Fibroblast of skin of right quadriceps (primary cell): ENCODE measurements at regions not wholly inside any gene's neighbourhood (a gene's known extent, or its start where the extent isn't known, plus 50 kb on each side); places are given as distances from the start of the nearest gene placed in this dataset.
A peak's percentile ranks its signal among the peaks of the same experiment; 100 is the strongest.
"Not testable (repeated sequence)": the region's sequence is repeated elsewhere in the genome, so short reads cannot be mapped to it uniquely, and the experiment has no call there.

Experiments
- DNase-seq: peaks from one replicate; pipeline ENCODE4 v3.0.0-alpha.2; 2013

- no peak for DNase-seq
Observed at GRCh38 chr1:67588178-67588855, 96.7 kb upstream of the GADD45A start.

GRCh38 chr1:67589519-67590233 is 95.3 kb upstream of the GADD45A start:
- no peak for DNase-seq

- DNase-seq, result peak; percentile 20
Observed at GRCh38 chr1:67590329-67590728, 94.7 kb upstream of the GADD45A start.

DNA sequence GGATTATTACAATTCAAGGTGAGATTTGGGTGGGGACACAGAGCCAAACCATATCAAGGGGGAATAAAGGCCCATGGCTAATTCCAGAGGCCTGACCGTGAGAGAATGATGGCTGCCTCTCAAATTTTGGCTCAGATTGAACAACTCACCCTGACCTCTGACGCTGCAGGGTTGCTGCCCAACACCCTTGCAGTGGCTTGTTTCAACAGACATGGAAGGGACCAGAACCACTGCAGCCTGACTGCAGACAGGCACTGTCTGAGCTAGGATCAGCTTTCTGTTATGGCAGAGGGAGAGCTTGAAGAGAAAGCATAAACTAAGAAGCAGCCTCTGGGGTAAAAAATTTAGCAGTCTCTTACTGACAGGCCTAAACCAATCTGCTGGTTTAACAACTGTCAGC is 90.2 kb upstream of the GADD45A start:
- no peak for DNase-seq

GRCh38 chr1:67596674-67597073 is 88.3 kb upstream of the GADD45A start:
- DNase-seq, result no peak

DNA sequence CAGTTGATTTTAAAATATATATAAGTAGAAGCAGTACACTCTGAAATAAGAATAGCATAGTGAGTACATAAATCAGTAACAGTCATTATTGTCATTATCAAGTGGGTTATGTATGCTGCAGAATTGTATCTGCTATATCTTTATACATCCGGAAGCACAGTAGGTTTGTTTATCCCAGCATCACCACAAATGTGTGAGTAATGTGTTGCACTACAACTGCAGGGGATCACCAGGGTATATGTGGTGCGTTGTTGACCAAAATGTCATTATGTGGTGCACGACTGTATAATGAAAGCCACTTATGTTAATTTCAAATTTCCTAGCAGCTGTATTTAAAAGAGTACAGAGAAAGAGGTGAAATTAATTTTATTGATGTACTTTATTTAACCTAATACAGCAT is 87.7 kb upstream of the GADD45A start:
- no peak for DNase-seq

- no peak for DNase-seq
Observed at GRCh38 chr1:67599085-67599484, 85.9 kb upstream of the GADD45A start.

DNA sequence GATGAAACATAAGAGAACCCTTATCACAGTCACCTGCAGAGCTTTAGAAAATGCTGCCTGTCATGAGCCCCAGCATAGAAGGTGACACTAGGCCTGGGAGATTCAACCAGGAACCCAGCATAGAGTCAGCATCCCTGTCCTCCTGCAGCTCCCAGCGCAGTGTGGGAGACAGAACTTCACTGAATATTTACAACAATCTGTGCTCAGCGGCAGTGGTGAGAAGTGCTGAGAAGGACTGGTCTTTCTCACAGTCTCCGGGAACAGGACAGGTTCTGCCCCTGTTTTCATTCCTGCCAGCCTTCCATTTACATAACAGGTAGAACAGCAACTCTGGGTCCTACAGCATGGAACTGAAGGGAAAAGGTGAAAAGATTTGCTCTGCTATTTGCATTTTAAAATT is 83.5 kb upstream of the GADD45A start:
- no peak for DNase-seq

- no peak for DNase-seq
Observed at GRCh38 chr1:67601955-67602354, 83.0 kb upstream of the GADD45A start.

- DNase-seq, result no peak
Observed at GRCh38 chr1:67604778-67605177, 80.2 kb upstream of the GADD45A start.

GRCh38 chr1:67605209-67605780 is 79.7 kb upstream of the GADD45A start:
- DNase-seq, result no peak

DNA sequence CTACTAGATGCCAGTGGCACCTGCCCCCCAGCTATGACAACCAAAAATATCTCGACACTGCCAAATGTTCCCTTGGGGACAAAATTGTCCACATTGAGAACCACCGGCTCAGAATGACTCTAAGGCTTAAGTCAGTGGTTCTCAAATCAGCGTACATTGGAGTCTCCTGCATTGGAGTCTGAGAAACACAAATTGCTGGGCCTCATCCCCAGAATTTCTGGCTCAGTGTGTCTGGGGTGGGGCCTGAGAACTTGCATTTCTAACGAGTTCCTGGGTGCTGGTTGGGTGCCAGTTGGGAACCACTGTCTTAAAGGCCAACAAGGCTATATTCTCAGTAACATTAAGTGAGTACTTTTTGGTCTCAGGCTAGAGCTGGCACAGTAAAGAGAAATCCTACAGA is 77.7 kb upstream of the GADD45A start:
- DNase-seq, result no peak

GRCh38 chr1:67607699-67608098 is 77.3 kb upstream of the GADD45A start:
- DNase-seq, result no peak

- DNase-seq, result no peak
Observed at GRCh38 chr1:67608661-67609576, 76.1 kb upstream of the GADD45A start.

GRCh38 chr1:67609577-67610341 is 75.2 kb upstream of the GADD45A start:
- DNase-seq, result no peak

GRCh38 chr1:67610450-67610849 is 74.6 kb upstream of the GADD45A start:
- no peak for DNase-seq

- peak; percentile 51 for DNase-seq
Observed at GRCh38 chr1:67611846-67612245, 73.2 kb upstream of the GADD45A start.

- DNase-seq, result no peak
Observed at GRCh38 chr1:67612788-67613241, 72.2 kb upstream of the GADD45A start.

- DNase-seq, result not testable (repeated sequence)
Observed at GRCh38 chr1:67613479-67613878, 71.5 kb upstream of the GADD45A start.

- no peak for DNase-seq
Observed at GRCh38 chr1:67614511-67614934, 70.5 kb upstream of the GADD45A start.

DNA sequence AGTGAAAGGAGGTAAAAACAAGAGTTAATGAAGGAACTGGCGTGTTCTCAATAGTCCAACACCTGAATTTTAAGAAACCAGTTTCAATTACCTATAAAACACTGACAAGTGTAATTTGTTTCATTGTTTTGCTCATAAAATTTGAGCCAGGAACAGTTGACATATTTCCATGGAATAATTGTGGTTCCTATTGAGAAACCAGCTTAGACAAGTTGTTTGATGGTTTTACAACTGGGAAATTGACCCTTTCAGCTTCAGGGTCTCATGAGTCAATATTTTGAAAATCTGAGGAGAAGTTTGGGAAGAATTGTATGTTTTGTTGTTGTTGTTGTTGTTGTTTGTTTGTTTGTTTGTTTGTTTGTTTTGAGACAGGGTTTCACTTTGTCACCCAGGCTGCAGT is 69.1 kb upstream of the GADD45A start:
- no peak for DNase-seq

DNA sequence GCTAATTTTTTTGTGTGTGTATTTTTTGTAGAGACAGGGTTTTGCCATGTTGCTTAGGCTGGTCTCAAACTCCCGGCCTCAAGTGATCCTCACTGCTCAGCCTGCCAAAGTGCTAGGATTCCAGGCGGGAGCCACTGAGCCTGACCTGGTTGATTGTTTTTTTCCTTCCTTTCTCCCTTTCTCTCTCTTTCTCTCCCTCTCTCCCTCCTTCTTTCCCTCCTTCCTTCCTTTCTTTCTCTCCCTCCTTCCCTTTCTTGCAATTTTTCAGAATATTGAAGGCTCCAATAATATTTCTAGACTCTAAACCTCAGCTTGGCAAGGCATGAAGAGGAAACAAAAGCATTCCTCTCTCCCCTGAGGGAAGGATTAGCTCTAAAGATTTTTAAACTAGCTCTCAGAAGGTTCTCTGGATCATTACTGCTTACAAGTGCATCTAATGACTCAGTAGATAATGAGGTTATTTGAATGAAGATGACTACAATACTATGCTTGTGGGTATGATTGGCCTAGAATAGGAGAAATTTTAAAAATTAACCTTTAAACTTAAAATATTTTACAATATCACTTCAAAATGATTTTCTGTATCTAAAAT is 68.5 kb upstream of the GADD45A start:
- DNase-seq, result no peak
